ENCODE measurements at regions not wholly inside any gene's neighbourhood (a gene's known extent, or its start where the extent isn't known, plus 50 kb on each side); places are given as distances from the start of the nearest gene placed in this dataset.

DNA sequence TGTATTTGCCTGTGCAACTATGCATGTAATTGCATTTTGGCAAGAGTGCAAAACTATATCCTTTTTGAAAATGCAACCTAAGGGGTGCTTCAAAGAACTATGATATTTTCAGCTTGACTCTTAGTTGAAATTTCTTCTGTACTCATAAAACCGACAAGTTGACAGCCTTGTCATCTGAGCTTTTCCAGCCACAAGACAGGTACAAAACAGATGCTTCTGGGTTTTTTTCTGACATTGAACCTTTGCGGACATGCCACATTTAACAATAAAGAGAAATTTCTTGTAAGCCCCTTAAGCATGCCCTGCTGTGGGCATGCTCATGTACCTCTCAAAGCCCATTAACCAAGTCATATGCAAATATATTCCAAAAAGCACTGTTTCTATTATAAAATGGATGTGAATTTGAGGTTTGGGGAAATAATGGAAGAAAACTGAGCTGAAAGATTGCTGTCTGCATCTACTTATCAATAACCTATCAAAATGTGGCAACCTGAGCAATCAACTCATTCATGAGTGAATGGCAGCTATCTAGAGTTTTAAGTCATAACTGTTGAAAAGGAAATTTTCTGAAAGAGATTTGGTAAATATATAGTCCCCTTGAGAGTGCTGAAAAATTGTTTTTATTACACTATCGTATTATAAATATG is 1117.0 kb upstream of the LRRTM3 start:
- no peaks in the 10 kb centered on the region for H4K20me1 ChIP-seq (ENCODE audit: low read depth)
- H3F3A ChIP-seq (ENCODE audit: low read depth) = no peaks in the 10 kb centered on the region
- no peak overlapping the region for H3K9ac ChIP-seq
- no peaks in the 10 kb centered on the region for H3K79me2 ChIP-seq (ENCODE audit: low read depth)
- no peak overlapping the region for H3K27ac ChIP-seq
- Mint-ChIP-seq H3K27ac (no peak overlapping the region), H3K4me1 (no peaks in the 10 kb centered on the region), H3K9me3 (no peaks in the 10 kb centered on the region), H3K27me3 (ENCODE audit: insufficient read depth, low read depth) (no peaks in the 10 kb centered on the region), H3K36me3 (no peaks in the 10 kb centered on the region), H3K4me3 (no peak overlapping the region)
- no peak for DNase-seq (ENCODE audit: low spot score)
- H3K36me3 ChIP-seq = no peaks in the 10 kb centered on the region
- no peak for TF ChIP-seq EZH2phosphoT487 (IDR thresholded peaks at IDR 0.05)
- H3K27me3 ChIP-seq = no peaks in the 10 kb centered on the region
- no peak overlapping the region for H3K4me2 ChIP-seq
- H3K9me3 ChIP-seq (ENCODE audit: low read depth) = no peaks in the 10 kb centered on the region
- H2AFZ ChIP-seq (replicated peaks) = no peak overlapping the region
- no peaks in the 10 kb centered on the region for H3K4me1 ChIP-seq
- H3K4me3 ChIP-seq = no peak overlapping the region

- Mint-ChIP-seq H3K4me3 (no peak overlapping the region), H3K36me3 (no peaks in the 10 kb centered on the region), H3K9me3 (no peaks in the 10 kb centered on the region), H3K4me1 (no peaks in the 10 kb centered on the region), H3K27ac (no peak overlapping the region), H3K27me3 (ENCODE audit: insufficient read depth, low read depth) (no peaks in the 10 kb centered on the region)
- Histone ChIP-seq H3K79me2 (ENCODE audit: low read depth) (no peaks in the 10 kb centered on the region), H3K4me3 (no peak overlapping the region), H4K20me1 (ENCODE audit: low read depth) (no peaks in the 10 kb centered on the region), H3K4me2 (no peak overlapping the region), H3K27me3 (no peaks in the 10 kb centered on the region), H2AFZ (replicated peaks) (no peak overlapping the region), H3K27ac (no peak overlapping the region), H3K9me3 (ENCODE audit: low read depth) (no peaks in the 10 kb centered on the region), H3F3A (ENCODE audit: low read depth) (no peaks in the 10 kb centered on the region), H3K4me1 (no peaks in the 10 kb centered on the region), H3K9ac (no peak overlapping the region), H3K36me3 (no peaks in the 10 kb centered on the region)
- no peak for TF ChIP-seq EZH2phosphoT487 (IDR thresholded peaks at IDR 0.05)
- no peak for TF ChIP-seq EZH2 (IDR thresholded peaks at IDR 0.05)
- TF ChIP-seq CTCF (IDR thresholded peaks at IDR 0.05) = no peak
- DNase-seq (ENCODE audit: low spot score) = no peak
These were observed 1113.8 kb upstream of the LRRTM3 start for GRCh38 chr10:65811931-65812525.

- no peaks in the 10 kb centered on the region for H3K36me3 ChIP-seq
- no peak for DNase-seq (ENCODE audit: low spot score)
- Mint-ChIP-seq H3K36me3 (no peaks in the 10 kb centered on the region), H3K27ac (no peak overlapping the region), H3K27me3 (ENCODE audit: insufficient read depth, low read depth) (no peaks in the 10 kb centered on the region), H3K4me1 (no peaks in the 10 kb centered on the region), H3K4me3 (no peak overlapping the region), H3K9me3 (no peaks in the 10 kb centered on the region)
- H3K27ac ChIP-seq = no peak overlapping the region
- H3K4me3 ChIP-seq = no peak overlapping the region
- no peak overlapping the region for H3K9ac ChIP-seq
- no peak overlapping the region for H2AFZ ChIP-seq (replicated peaks)
- TF ChIP-seq CTCF (IDR thresholded peaks at IDR 0.05) (no peak), EZH2phosphoT487 (IDR thresholded peaks at IDR 0.05) (no peak), EZH2 (IDR thresholded peaks at IDR 0.05) (no peak)
- no peaks in the 10 kb centered on the region for H3K9me3 ChIP-seq (ENCODE audit: low read depth)
- no peaks in the 10 kb centered on the region for H3K4me1 ChIP-seq
- H3K79me2 ChIP-seq (ENCODE audit: low read depth) = no peaks in the 10 kb centered on the region
- no peak overlapping the region for H3K4me2 ChIP-seq
- no peaks in the 10 kb centered on the region for H3F3A ChIP-seq (ENCODE audit: low read depth)
- no peaks in the 10 kb centered on the region for H3K27me3 ChIP-seq
- no peaks in the 10 kb centered on the region for H4K20me1 ChIP-seq (ENCODE audit: low read depth)
These were observed 1109.3 kb upstream of the LRRTM3 start for GRCh38 chr10:65816536-65816935.

- Histone ChIP-seq H3K36me3 (no peaks in the 10 kb centered on the region), H3K27me3 (no peaks in the 10 kb centered on the region), H3K9me3 (ENCODE audit: low read depth) (no peaks in the 10 kb centered on the region), H3K9ac (no peak overlapping the region), H3K27ac (no peak overlapping the region), H3F3A (ENCODE audit: low read depth) (no peaks in the 10 kb centered on the region), H3K79me2 (ENCODE audit: low read depth) (no peaks in the 10 kb centered on the region), H2AFZ (replicated peaks) (no peak overlapping the region), H3K4me1 (no peaks in the 10 kb centered on the region), H3K4me2 (no peak overlapping the region), H4K20me1 (ENCODE audit: low read depth) (no peaks in the 10 kb centered on the region), H3K4me3 (no peak overlapping the region)
- no peak for DNase-seq (ENCODE audit: low spot score)
- Mint-ChIP-seq H3K27me3 (ENCODE audit: insufficient read depth, low read depth) (no peaks in the 10 kb centered on the region), H3K36me3 (no peaks in the 10 kb centered on the region), H3K27ac (no peak overlapping the region), H3K4me3 (no peak overlapping the region), H3K9me3 (no peaks in the 10 kb centered on the region), H3K4me1 (no peaks in the 10 kb centered on the region)
- TF ChIP-seq EZH2 (IDR thresholded peaks at IDR 0.05) (no peak), EZH2phosphoT487 (IDR thresholded peaks at IDR 0.05) (no peak), CTCF (IDR thresholded peaks at IDR 0.05) (no peak)
These were observed 1106.8 kb upstream of the LRRTM3 start for GRCh38 chr10:65818990-65819389.

Data from neural progenitor cell (in vitro differentiated cells).